ENCODE measurements at regions not wholly inside any gene's neighbourhood (a gene's known extent, or its start where the extent isn't known, plus 50 kb on each side); places are given as distances from the start of the nearest gene placed in this dataset.

DNA sequence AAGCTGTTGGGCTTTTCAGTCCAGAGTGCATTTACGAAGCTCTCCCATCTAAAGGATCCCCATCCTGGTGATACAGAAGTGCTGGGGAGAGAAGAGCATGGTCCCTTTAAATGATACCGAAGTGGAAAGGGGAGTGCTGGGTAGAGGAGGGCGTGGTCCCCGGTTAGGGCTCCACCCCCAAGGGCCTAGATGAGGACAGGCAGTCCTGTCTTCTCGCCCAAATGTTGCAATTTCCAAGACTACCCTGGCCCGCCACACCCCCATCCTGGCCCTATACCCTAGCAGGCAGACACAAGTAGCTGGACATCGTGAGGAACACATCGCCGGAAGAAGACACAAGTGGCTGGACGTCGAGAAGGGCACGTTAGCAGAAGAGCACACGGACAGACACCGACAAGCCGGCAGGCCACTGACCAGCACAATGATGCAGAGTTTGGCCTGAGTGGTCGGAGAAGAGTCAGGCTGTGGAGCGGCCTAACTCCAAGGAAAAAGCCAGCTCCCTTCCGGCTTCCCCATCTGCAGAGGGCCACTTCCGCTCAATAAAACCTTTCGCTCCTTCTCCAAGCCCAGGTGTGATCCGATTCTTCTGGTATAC is 439.5 kb upstream of the NRP1 start:
- 93% methylated on average over 20 of the region's 21 CpGs; no CpG with 5 or more reads in 1 of the 2 experiments for WGBS, 2 experiments (ENCODE audit: extremely low coverage in 1 of 2, insufficient coverage in 1 of 2, insufficient read length in 1 of 2, insufficient replicate concordance in 2 of 2, low coverage in 1 of 2, low lambda C conversion rate in 2 of 2, missing lambda C conversion rate in 1 of 2)
- H2BK5ac ChIP-seq (ENCODE audit: low read depth, low read length): peak overlapping the region; percentile 99; the same call in 1 of the 2 replicates
- H3K23ac ChIP-seq (ENCODE audit: insufficient read length): no peak overlapping the region
- peak overlapping the region; percentile 77 for H2BK12ac ChIP-seq (ENCODE audit: low read depth, low read length)
- no peaks in the 10 kb centered on the region for H3K79me2 ChIP-seq (ENCODE audit: control insufficient read depth in 1 of 2, insufficient read depth in 2 of 2, low read length in 2 of 2)
- H3K27me3 ChIP-seq (replicated peaks in 1 of 4; ENCODE audit: control insufficient read depth in 3 of 4, extremely low read depth in 1 of 4, insufficient read depth in 3 of 4, low read length in 3 of 4): 0 out of 7 replicates have a peak, but pooled peaks cover 0 to 2% (median 0%) of the 10 kb centered on the region in 4 experiments
- ChIA-PET CTCF (ENCODE audit: partially characterized antibody) (interaction anchor here (1.8 kb wide), 1 partner anchor 37 kb away, joined by 3 read pairs; no protein-coding TSS in a partner anchor), POLR2A (ENCODE audit: partially characterized antibody) (no interaction called here)
- no peak overlapping the region for H2BK15ac ChIP-seq (ENCODE audit: low read length)
- peak overlapping the region; percentile 96 for H2AK5ac ChIP-seq (ENCODE audit: low read depth, low read length)
- no peak overlapping the region for H3K14ac ChIP-seq (ENCODE audit: insufficient read length)
- H3K36me3 ChIP-seq (ENCODE audit: control insufficient read depth in 2 of 4, insufficient read depth in 4 of 4, low read length in 3 of 4): no peaks in the 10 kb centered on the region
- H3K4me3 ChIP-seq (ENCODE audit: extremely low read depth in 1 of 4, insufficient read depth in 2 of 4, low read depth in 3 of 4, low read length in 4 of 4): no peak overlapping the region
- H3K79me1 ChIP-seq (ENCODE audit: low read depth, low read length): no peaks in the 10 kb centered on the region
- H4K8ac ChIP-seq (ENCODE audit: extremely low read depth, insufficient read depth, low read length): no peak overlapping the region; the same call in 1 of the 2 replicates
- DNase-seq (ENCODE audit: low read depth in 1 of 2, low spot score in 2 of 2): no peak
- no peak overlapping the region for H3K56ac ChIP-seq (replicated peaks; ENCODE audit: insufficient read length, low read depth, low read length)
- H2BK120ac ChIP-seq (replicated peaks; ENCODE audit: low read depth, low read length): peak overlapping the region; percentile 10
- H3K27ac ChIP-seq (ENCODE audit: low read depth, low read length): no peak overlapping the region
- no peaks in the 10 kb centered on the region for H3K9me3 ChIP-seq (ENCODE audit: insufficient read depth in 2 of 2, low read depth in 1 of 2, low read length in 1 of 2)
- H3K18ac ChIP-seq (ENCODE audit: extremely low read depth, low read length): peak overlapping the region; percentile 97
- peak overlapping the region; percentile 41 for H4K5ac ChIP-seq (ENCODE audit: insufficient read length, low read depth, low read length)
- H3K9ac ChIP-seq (replicated peaks in 1 of 4; ENCODE audit: extremely low read depth in 1 of 4, low read depth in 3 of 4, low read length in 3 of 4): no peak overlapping the region
- peak overlapping the region; percentile 90 for H4K91ac ChIP-seq (replicated peaks; ENCODE audit: insufficient read length, low read length)
- H3K23me2 ChIP-seq (ENCODE audit: low read depth, low read length): no peaks in the 10 kb centered on the region
- H3K4me1 ChIP-seq (replicated peaks in 1 of 4; ENCODE audit: control insufficient read depth in 3 of 4, insufficient read depth in 4 of 4, low read length in 3 of 4): peaks cover 6 to 21% (median 14%) of the 10 kb centered on the region in 4 experiments
- peak overlapping the region in 1 of 2 experiments; percentile 64; a peak in 2 of 4 replicates for H3K4me2 ChIP-seq (ENCODE audit: insufficient read depth in 1 of 2, low read depth in 2 of 2, low read length in 2 of 2)
- H2BK20ac ChIP-seq (ENCODE audit: low read length): peak overlapping the region; percentile 74
- no peak overlapping the region for H3K4ac ChIP-seq (replicated peaks; ENCODE audit: insufficient read length, low read depth, low read length)
- H4K20me1 ChIP-seq (replicated peaks in 1 of 2; ENCODE audit: control insufficient read depth in 1 of 2, insufficient read depth in 2 of 2, low read length in 2 of 2): no peaks in the 10 kb centered on the region
- no peak for FAIRE-seq
- H2AFZ ChIP-seq (ENCODE audit: low read length): peak overlapping the region; percentile 42; the same call in 1 of the 2 replicates
- no peak for TF ChIP-seq POLR2A (IDR thresholded peaks at IDR 0.05; ENCODE audit: control extremely low read depth in 1 of 2, low read depth in 2 of 2, low read length in 2 of 2)
- no peak for TF ChIP-seq POU5F1 (IDR thresholded peaks at IDR 0.05; ENCODE audit: low read depth, low read length)
- no peak for TF ChIP-seq BACH1 (IDR thresholded peaks at IDR 0.05; ENCODE audit: low read length)
- TF ChIP-seq KDM5A (IDR thresholded peaks at IDR 0.05; ENCODE audit: low read length): no peak
- no peak for TF ChIP-seq CBX5 (IDR thresholded peaks at IDR 0.05; ENCODE audit: low read depth, low read length)
- TF ChIP-seq BCL11A (IDR thresholded peaks at IDR 0.05; ENCODE audit: low read depth in 2 of 2, low read length in 2 of 2): no peak
- TF ChIP-seq RXRA (IDR thresholded peaks at IDR 0.05; ENCODE audit: insufficient read depth, low read depth, low read length): no peak
- no peak for TF ChIP-seq TAF7 (optimal IDR thresholded peaks at IDR 0.05; ENCODE audit: borderline replicate concordance, low read depth, low read length)
- no peak for TF ChIP-seq SIX5 (IDR thresholded peaks at IDR 0.05; ENCODE audit: low read depth, low read length)
- no peak for TF ChIP-seq PHF8 (conservative IDR thresholded peaks at IDR 0.05; ENCODE audit: low read depth, low read length)
- TF ChIP-seq SP4 (IDR thresholded peaks at IDR 0.05; ENCODE audit: low read length): no peak

All from H1 (cell line).